ENCODE measurements at regions not wholly inside any gene's neighbourhood (a gene's known extent, or its start where the extent isn't known, plus 50 kb on each side); places are given as distances from the start of the nearest gene placed in this dataset.

DNA sequence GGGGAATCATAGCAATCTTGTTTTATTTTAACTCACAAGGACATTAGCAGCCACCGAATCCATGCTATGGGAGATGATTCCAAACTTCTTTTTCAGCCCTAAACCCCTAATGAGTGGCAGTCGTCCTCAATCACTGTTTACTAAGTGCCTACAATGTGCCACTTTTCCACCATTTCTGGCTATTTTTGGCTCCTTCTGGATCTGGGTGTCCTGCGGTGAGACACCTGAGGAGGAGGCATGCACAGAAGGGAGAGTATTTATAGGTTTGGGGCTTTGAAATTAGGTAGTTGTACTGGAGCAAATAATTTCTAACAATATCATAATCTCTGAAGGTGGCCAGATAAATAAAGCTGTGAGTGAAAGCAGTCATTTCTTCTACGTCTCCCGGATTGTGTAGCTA, 1125.6 kb downstream of the BCL11B start:
- TF ChIP-seq, protein P1, sequence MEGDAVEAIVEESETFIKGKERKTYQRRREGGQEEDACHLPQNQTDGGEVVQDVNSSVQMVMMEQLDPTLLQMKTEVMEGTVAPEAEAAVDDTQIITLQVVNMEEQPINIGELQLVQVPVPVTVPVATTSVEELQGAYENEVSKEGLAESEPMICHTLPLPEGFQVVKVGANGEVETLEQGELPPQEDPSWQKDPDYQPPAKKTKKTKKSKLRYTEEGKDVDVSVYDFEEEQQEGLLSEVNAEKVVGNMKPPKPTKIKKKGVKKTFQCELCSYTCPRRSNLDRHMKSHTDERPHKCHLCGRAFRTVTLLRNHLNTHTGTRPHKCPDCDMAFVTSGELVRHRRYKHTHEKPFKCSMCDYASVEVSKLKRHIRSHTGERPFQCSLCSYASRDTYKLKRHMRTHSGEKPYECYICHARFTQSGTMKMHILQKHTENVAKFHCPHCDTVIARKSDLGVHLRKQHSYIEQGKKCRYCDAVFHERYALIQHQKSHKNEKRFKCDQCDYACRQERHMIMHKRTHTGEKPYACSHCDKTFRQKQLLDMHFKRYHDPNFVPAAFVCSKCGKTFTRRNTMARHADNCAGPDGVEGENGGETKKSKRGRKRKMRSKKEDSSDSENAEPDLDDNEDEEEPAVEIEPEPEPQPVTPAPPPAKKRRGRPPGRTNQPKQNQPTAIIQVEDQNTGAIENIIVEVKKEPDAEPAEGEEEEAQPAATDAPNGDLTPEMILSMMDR (IDR thresholded peaks at IDR 0.05): no peak
- TF ChIP-seq POLR2AphosphoS5 (IDR thresholded peaks at IDR 0.05) (no peak), EP300 (IDR thresholded peaks at IDR 0.05) (no peak), POLR2A (IDR thresholded peaks at IDR 0.05; ENCODE audit: low read depth) (no peak)
